Mammary epithelial cell (primary cell): ENCODE measurements at regions not wholly inside any gene's neighbourhood (a gene's known extent, or its start where the extent isn't known, plus 50 kb on each side); places are given as distances from the start of the nearest gene placed in this dataset.

Source experiments
- EZH2 ChIP-seq: IDR thresholded peaks from 2 replicates; pipeline ENCODE4 v1.6.1; 2012; ENCODE audit warnings: low read length, inconsistent platforms, borderline replicate concordance
- TF ChIP-seq, protein P1 (sequence below), 2 donors: IDR thresholded peaks in 1 of 2; conservative IDR thresholded peaks in 1 of 2; 2 replicates each; pipeline ENCODE4 v1.5.1; 2011 to 2012; ENCODE audit warnings: inconsistent platforms in 2 of 2, low read length in 2 of 2, mild to moderate bottlenecking in 2 of 2, control low read depth in 1 of 2, low read depth in 1 of 2; ENCODE audit not compliant: insufficient read depth in 1 of 2; ENCODE audit errors: extremely low read depth in 1 of 2

GRCh38 chr21:35108887-35109286 is 59.8 kb upstream of the RUNX1 start:
- TF ChIP-seq, protein P1, sequence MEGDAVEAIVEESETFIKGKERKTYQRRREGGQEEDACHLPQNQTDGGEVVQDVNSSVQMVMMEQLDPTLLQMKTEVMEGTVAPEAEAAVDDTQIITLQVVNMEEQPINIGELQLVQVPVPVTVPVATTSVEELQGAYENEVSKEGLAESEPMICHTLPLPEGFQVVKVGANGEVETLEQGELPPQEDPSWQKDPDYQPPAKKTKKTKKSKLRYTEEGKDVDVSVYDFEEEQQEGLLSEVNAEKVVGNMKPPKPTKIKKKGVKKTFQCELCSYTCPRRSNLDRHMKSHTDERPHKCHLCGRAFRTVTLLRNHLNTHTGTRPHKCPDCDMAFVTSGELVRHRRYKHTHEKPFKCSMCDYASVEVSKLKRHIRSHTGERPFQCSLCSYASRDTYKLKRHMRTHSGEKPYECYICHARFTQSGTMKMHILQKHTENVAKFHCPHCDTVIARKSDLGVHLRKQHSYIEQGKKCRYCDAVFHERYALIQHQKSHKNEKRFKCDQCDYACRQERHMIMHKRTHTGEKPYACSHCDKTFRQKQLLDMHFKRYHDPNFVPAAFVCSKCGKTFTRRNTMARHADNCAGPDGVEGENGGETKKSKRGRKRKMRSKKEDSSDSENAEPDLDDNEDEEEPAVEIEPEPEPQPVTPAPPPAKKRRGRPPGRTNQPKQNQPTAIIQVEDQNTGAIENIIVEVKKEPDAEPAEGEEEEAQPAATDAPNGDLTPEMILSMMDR (conservative IDR thresholded peaks at IDR 0.05 in 1 of 2, IDR thresholded peaks at IDR 0.05 in 1 of 2; ENCODE audit: extremely low read depth in 1 of 2, insufficient read depth in 1 of 2, low read depth in 1 of 2, low read length in 2 of 2) = no peak
- TF ChIP-seq EZH2 = no peak
